K562 (cell line): ENCODE measurements at regions not wholly inside any gene's neighbourhood (a gene's known extent, or its start where the extent isn't known, plus 50 kb on each side); places are given as distances from the start of the nearest gene placed in this dataset.

Experiments used
- ID3 ChIP-seq, 2 experiments: fragments of 250-450 bp in 1 of 2; fragments of 450-650 bp in 1 of 2; sonication (Bioruptor Pico) in 1 of 2; IDR thresholded peaks; 2 replicates each; pipeline versions ENCODE4 v1.6.1 to v1.8.0; 2016 to 2021; ENCODE audit warnings: mild to moderate bottlenecking in 2 of 2, moderate library complexity in 2 of 2, missing compliant biosample characterization in 1 of 2, missing genetic modification characterization in 1 of 2
- LCOR ChIP-seq: sonication (generic); formaldehyde crosslinking; IDR thresholded peaks from 2 replicates; pipeline ENCODE4 v1.8.0; 2022; ENCODE audit warnings: mild to moderate bottlenecking, missing genetic modification reagents
- MCM5 ChIP-seq: fragments of 450-650 bp; IDR thresholded peaks from 2 replicates; pipeline ENCODE4 v1.6.1; 2016; ENCODE audit warnings: low read depth
- MED1 ChIP-seq: sonication (generic); formaldehyde crosslinking; IDR thresholded peaks from 2 replicates; pipeline ENCODE4 v1.8.1; 2023; ENCODE audit warnings: missing genetic modification reagents, borderline replicate concordance
- PCBP1 ChIP-seq: fragments of 200-400 bp; formaldehyde crosslinking; IDR thresholded peaks from 2 replicates; pipeline ENCODE4 v1.6.1; 2018; ENCODE audit warnings: mild to moderate bottlenecking, low read depth, low read length; ENCODE audit not compliant: poor library complexity, severe bottlenecking
- POLR2G ChIP-seq: fragments of 200-400 bp; formaldehyde crosslinking; IDR thresholded peaks from 2 replicates; pipeline ENCODE4 v1.6.1; 2017; ENCODE audit warnings: low read depth, mild to moderate bottlenecking, antibody characterized with exemption, low read length, moderate library complexity
- RAD51 ChIP-seq: fragments of 450-650 bp; IDR thresholded peaks from 2 replicates; pipeline ENCODE4 v1.7.1; 2016; ENCODE audit warnings: low read depth, mild to moderate bottlenecking, borderline replicate concordance
- RB1 ChIP-seq: fragments of 450-650 bp; IDR thresholded peaks from 2 replicates; pipeline ENCODE4 v1.6.1; 2017; ENCODE audit warnings: low read depth, mild to moderate bottlenecking
- RBM17 ChIP-seq: fragments of 200-400 bp; formaldehyde crosslinking; IDR thresholded peaks from 2 replicates; pipeline ENCODE4 v1.6.1; 2017; ENCODE audit warnings: low read depth, mild to moderate bottlenecking, low read length, borderline replicate concordance
- SAP30 ChIP-seq: fragments of 200-600 bp; sonication (generic); IDR thresholded peaks from 2 replicates; pipeline ENCODE4 v1.6.1; 2012; ENCODE audit warnings: borderline replicate concordance, low read depth, mild to moderate bottlenecking, moderate library complexity, low read length, control low read depth, inconsistent platforms; ENCODE audit not compliant: insufficient read depth, poor library complexity, severe bottlenecking
- TCF3 ChIP-seq: sonication (generic); formaldehyde crosslinking; IDR thresholded peaks from 2 replicates; pipeline ENCODE4 v1.4.0; 2020; ENCODE audit warnings: mild to moderate bottlenecking, missing genetic modification reagents
- ZNF354B ChIP-seq: fragments of 250-450 bp; sonication (Bioruptor Pico); IDR thresholded peaks from 2 replicates; pipeline ENCODE4 v1.4.0; 2020
- ZNF584 ChIP-seq: fragments of 200-800 bp; sonication (Bioruptor generic); IDR thresholded peaks from 2 replicates; pipeline ENCODE4 v1.6.1; 2016; ENCODE audit warnings: low read depth, mild to moderate bottlenecking, missing genetic modification characterization, missing compliant biosample characterization
- TF ChIP-seq, protein P1 (sequence below): fragments of 450-650 bp; IDR thresholded peaks from 2 replicates; pipeline ENCODE4 v1.6.1; 2016; ENCODE audit warnings: missing biosample characterization, missing genetic modification characterization
- TF ChIP-seq, protein P2 (sequence below), 2 experiments: fragments of 450-650 bp; formaldehyde crosslinking in 1 of 2; IDR thresholded peaks; 2 replicates each; pipeline versions ENCODE4 v1.4.0 to v1.6.1; 2014 to 2020; ENCODE audit warnings: mild to moderate bottlenecking in 2 of 2, borderline replicate concordance in 1 of 2, low read depth in 1 of 2

- TF ChIP-seq TCF3 (CRISPR knock-in tag) (no peak), ID3 (CRISPR knock-in tag; IDR thresholded peaks at IDR 0.05) (no peak), ID3 (tag; IDR thresholded peaks at IDR 0.05) (no peak), RB1 (peak; percentile 54; the same call in 1 of the 2 replicates), ZNF354B (CRISPR knock-in tag) (no peak), SAP30 (no peak), MED1 (no peak), MCM5 (no peak), RAD51 (no peak), PCBP1 (no peak), RBM17 (no peak), ZNF584 (CRISPR knock-in tag) (peak; percentile 76; the same call in 1 of the 2 replicates), LCOR (CRISPR knock-in tag) (no peak), POLR2G (peak; percentile 58)
- TF ChIP-seq, protein P1, sequence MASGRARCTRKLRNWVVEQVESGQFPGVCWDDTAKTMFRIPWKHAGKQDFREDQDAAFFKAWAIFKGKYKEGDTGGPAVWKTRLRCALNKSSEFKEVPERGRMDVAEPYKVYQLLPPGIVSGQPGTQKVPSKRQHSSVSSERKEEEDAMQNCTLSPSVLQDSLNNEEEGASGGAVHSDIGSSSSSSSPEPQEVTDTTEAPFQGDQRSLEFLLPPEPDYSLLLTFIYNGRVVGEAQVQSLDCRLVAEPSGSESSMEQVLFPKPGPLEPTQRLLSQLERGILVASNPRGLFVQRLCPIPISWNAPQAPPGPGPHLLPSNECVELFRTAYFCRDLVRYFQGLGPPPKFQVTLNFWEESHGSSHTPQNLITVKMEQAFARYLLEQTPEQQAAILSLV (tag), result no peak
- TF ChIP-seq, protein P2, sequence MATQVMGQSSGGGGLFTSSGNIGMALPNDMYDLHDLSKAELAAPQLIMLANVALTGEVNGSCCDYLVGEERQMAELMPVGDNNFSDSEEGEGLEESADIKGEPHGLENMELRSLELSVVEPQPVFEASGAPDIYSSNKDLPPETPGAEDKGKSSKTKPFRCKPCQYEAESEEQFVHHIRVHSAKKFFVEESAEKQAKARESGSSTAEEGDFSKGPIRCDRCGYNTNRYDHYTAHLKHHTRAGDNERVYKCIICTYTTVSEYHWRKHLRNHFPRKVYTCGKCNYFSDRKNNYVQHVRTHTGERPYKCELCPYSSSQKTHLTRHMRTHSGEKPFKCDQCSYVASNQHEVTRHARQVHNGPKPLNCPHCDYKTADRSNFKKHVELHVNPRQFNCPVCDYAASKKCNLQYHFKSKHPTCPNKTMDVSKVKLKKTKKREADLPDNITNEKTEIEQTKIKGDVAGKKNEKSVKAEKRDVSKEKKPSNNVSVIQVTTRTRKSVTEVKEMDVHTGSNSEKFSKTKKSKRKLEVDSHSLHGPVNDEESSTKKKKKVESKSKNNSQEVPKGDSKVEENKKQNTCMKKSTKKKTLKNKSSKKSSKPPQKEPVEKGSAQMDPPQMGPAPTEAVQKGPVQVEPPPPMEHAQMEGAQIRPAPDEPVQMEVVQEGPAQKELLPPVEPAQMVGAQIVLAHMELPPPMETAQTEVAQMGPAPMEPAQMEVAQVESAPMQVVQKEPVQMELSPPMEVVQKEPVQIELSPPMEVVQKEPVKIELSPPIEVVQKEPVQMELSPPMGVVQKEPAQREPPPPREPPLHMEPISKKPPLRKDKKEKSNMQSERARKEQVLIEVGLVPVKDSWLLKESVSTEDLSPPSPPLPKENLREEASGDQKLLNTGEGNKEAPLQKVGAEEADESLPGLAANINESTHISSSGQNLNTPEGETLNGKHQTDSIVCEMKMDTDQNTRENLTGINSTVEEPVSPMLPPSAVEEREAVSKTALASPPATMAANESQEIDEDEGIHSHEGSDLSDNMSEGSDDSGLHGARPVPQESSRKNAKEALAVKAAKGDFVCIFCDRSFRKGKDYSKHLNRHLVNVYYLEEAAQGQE (IDR thresholded peaks at IDR 0.05; ENCODE audit: borderline replicate concordance), result peak; percentile 90
- TF ChIP-seq, protein P2 (CRISPR knock-in tag; IDR thresholded peaks at IDR 0.05; ENCODE audit: low read depth), result peak; percentile 88
These were observed 159.8 kb upstream of the CHRNA7 start, which contains the start of gene OTUD7A (continued) for GRCh38 chr15:31870328-31871165.
